C4-2B (cell line): ENCODE measurements at regions not wholly inside any gene's neighbourhood (a gene's known extent, or its start where the extent isn't known, plus 50 kb on each side); places are given as distances from the start of the nearest gene placed in this dataset.

Experiments
- ZFX ChIP-seq: fragments of 450-650 bp; IDR thresholded peaks from 2 replicates; pipeline ENCODE4 v1.6.1; 2017
- TF ChIP-seq, protein P1 (sequence below): fragments of 450-650 bp; conservative IDR thresholded peaks from 2 replicates; pipeline ENCODE4 v1.5.1; 2017; ENCODE audit warnings: mild to moderate bottlenecking

DNA sequence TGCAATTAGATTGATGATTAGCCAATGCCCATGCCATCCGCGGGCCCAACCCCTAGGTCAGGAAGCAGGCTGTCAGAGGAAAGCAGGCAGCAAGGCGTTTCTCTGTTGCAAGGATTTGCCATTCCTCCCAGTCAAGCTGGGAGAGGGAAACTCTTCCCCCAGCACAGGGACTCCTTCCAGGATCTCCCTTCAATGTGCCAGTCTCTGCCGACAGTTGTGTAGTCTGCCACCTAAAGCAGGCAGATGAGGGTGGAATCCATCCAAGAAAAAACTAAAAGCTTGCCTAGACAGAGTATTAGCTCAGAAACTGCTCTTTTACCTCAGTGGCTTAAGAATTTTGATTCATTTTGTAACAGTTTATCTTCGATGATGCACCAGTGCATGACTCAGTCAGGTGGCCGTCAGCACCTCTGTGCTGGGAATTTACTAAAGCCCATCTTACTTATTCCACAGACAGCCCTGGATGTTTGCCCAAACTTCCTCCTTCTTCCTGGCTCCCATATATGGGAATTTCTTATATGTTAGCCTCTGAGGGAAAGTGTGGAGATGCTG is 501.5 kb upstream of the THBS1 start:
- no peak for TF ChIP-seq ZFX
- TF ChIP-seq, protein P1, sequence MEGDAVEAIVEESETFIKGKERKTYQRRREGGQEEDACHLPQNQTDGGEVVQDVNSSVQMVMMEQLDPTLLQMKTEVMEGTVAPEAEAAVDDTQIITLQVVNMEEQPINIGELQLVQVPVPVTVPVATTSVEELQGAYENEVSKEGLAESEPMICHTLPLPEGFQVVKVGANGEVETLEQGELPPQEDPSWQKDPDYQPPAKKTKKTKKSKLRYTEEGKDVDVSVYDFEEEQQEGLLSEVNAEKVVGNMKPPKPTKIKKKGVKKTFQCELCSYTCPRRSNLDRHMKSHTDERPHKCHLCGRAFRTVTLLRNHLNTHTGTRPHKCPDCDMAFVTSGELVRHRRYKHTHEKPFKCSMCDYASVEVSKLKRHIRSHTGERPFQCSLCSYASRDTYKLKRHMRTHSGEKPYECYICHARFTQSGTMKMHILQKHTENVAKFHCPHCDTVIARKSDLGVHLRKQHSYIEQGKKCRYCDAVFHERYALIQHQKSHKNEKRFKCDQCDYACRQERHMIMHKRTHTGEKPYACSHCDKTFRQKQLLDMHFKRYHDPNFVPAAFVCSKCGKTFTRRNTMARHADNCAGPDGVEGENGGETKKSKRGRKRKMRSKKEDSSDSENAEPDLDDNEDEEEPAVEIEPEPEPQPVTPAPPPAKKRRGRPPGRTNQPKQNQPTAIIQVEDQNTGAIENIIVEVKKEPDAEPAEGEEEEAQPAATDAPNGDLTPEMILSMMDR, result no peak
